WERI-Rb-1 (cell line): ENCODE measurements at regions not wholly inside any gene's neighbourhood (a gene's known extent, or its start where the extent isn't known, plus 50 kb on each side); places are given as distances from the start of the nearest gene placed in this dataset.

Source experiments
- DNase-seq: peaks from one replicate; pipeline ENCODE4 v3.0.0-alpha.2; 2020
- H3K27ac ChIP-seq: fragments of 250-450 bp; sonication (Bioruptor Pico); 2 replicates; pipeline ENCODE4 v1.5.1; 2020; ENCODE audit warnings: mild to moderate bottlenecking, moderate library complexity
- H3K27me3 ChIP-seq: fragments of 250-450 bp; sonication (Bioruptor Pico); 2 replicates; pipeline ENCODE4 v1.5.1; 2021; ENCODE audit warnings: mild to moderate bottlenecking, low read depth, moderate library complexity; ENCODE audit not compliant: insufficient read depth, severe bottlenecking
- H3K36me3 ChIP-seq: fragments of 250-450 bp; sonication (Bioruptor Pico); 2 replicates; pipeline ENCODE4 v1.5.1; 2020; ENCODE audit warnings: mild to moderate bottlenecking, moderate library complexity
- H3K4me3 ChIP-seq: 2 replicates; pipeline ENCODE4 v1.5.1; 2011; ENCODE audit warnings: low read depth, mild to moderate bottlenecking, control low read depth, low read length
- H3K9me3 ChIP-seq: fragments of 250-450 bp; sonication (Bioruptor Pico); 2 replicates; pipeline ENCODE4 v1.5.1; 2021; ENCODE audit warnings: mild to moderate bottlenecking, moderate library complexity; ENCODE audit not compliant: severe bottlenecking
- TF ChIP-seq, protein P1 (sequence below): IDR thresholded peaks from 2 replicates; pipeline ENCODE4 v1.5.1; 2011; ENCODE audit warnings: low read depth, mild to moderate bottlenecking, control low read depth, inconsistent platforms, low read length

DNA sequence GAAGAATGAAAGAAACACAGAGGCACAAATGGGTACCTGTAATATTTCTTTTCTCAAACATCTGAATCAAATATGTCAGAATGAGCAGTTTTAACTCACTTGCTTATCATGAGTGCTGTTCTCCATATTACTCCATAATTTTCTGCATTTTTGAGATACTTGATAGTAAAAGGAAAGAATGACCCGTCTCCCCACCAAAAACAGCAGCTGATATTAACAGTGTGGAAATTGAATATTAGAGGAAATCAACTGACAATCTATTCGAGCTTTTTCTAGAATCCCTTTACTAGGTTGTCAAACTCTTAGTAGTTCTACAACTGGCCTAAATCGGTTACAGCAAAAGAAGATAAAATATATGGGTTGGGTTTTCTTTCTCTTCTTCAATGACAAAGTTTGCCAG is 49.9 kb upstream of the HELT start:
- no peaks in the 10 kb centered on the region for H3K27me3 ChIP-seq
- no peak overlapping the region for H3K4me3 ChIP-seq
- no peak for DNase-seq
- TF ChIP-seq, protein P1, sequence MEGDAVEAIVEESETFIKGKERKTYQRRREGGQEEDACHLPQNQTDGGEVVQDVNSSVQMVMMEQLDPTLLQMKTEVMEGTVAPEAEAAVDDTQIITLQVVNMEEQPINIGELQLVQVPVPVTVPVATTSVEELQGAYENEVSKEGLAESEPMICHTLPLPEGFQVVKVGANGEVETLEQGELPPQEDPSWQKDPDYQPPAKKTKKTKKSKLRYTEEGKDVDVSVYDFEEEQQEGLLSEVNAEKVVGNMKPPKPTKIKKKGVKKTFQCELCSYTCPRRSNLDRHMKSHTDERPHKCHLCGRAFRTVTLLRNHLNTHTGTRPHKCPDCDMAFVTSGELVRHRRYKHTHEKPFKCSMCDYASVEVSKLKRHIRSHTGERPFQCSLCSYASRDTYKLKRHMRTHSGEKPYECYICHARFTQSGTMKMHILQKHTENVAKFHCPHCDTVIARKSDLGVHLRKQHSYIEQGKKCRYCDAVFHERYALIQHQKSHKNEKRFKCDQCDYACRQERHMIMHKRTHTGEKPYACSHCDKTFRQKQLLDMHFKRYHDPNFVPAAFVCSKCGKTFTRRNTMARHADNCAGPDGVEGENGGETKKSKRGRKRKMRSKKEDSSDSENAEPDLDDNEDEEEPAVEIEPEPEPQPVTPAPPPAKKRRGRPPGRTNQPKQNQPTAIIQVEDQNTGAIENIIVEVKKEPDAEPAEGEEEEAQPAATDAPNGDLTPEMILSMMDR, result no peak
- peaks cover 20% of the 10 kb centered on the region for H3K9me3 ChIP-seq
- H3K36me3 ChIP-seq, result no peaks in the 10 kb centered on the region
- H3K27ac ChIP-seq, result no peak overlapping the region
